CD14-positive monocyte (primary cell): ENCODE measurements at regions not wholly inside any gene's neighbourhood (a gene's known extent, or its start where the extent isn't known, plus 50 kb on each side); places are given as distances from the start of the nearest gene placed in this dataset.

Source experiments
- DNase-seq, 3 donors: peaks; one replicate each; pipeline ENCODE4 v3.0.0-alpha.2; 2011 to 2022
- H2AFZ ChIP-seq: 2 replicates; pipeline ENCODE4 v1.6.0; 2012; ENCODE audit warnings: mild to moderate bottlenecking, low read depth, low read length, inconsistent platforms; ENCODE audit not compliant: insufficient read depth, poor library complexity, severe bottlenecking
- H3K27ac ChIP-seq, 2 donors: 1 replicate in 1 of 2; 2 replicates in 1 of 2; pipeline ENCODE4 v1.5.1; 2012 to 2013; ENCODE audit warnings: low read length in 2 of 2, control low read depth in 1 of 2, inconsistent platforms in 1 of 2, low read depth in 1 of 2, mild to moderate bottlenecking in 1 of 2
- H3K27me3 ChIP-seq, 2 donors: one replicate each; pipeline versions ENCODE4 v1.6.0 to v1.6.1; 2011 to 2013; ENCODE audit warnings: low read length in 2 of 2; ENCODE audit not compliant: control insufficient read depth in 2 of 2, insufficient read depth in 2 of 2
- H3K36me3 ChIP-seq, 2 donors: replicated peaks in 1 of 2; 1 replicate in 1 of 2; 2 replicates in 1 of 2; pipeline versions ENCODE4 v1.5.1 to v1.6.1; 2012 to 2013; ENCODE audit warnings: low read length in 2 of 2, control low read depth in 1 of 2, inconsistent platforms in 1 of 2, mild to moderate bottlenecking in 1 of 2; ENCODE audit not compliant: insufficient read depth in 2 of 2, control insufficient read depth in 1 of 2
- H3K4me1 ChIP-seq, 2 donors: 1 replicate in 1 of 2; 2 replicates in 1 of 2; pipeline versions ENCODE4 v1.5.1 to v1.6.1; 2012 to 2013; ENCODE audit warnings: low read length in 2 of 2, control low read depth in 1 of 2, inconsistent platforms in 1 of 2, mild to moderate bottlenecking in 1 of 2, moderate library complexity in 1 of 2; ENCODE audit not compliant: insufficient read depth in 2 of 2, control insufficient read depth in 1 of 2
- H3K4me2 ChIP-seq: replicated peaks from 2 replicates; pipeline ENCODE3; 2012; ENCODE audit warnings: low read length, moderate library complexity, mild to moderate bottlenecking; ENCODE audit not compliant: poor library complexity, severe bottlenecking; ENCODE audit errors: extremely low read depth
- H3K4me3 ChIP-seq, 3 experiments: fragments of 200-600 bp in 1 of 3; sonication (generic) in 1 of 3; replicated peaks in 1 of 3; 1 replicate in 2 of 3; 2 replicates in 1 of 3; pipeline ENCODE4 v1.5.1; 2011 to 2013; ENCODE audit warnings: low read length in 3 of 3, mild to moderate bottlenecking in 3 of 3, control low read depth in 2 of 3, low read depth in 2 of 3, inconsistent platforms in 1 of 3, moderate library complexity in 1 of 3
- H3K79me2 ChIP-seq: 2 replicates; pipeline ENCODE4 v1.6.0; 2012; ENCODE audit warnings: mild to moderate bottlenecking, control low read depth, inconsistent platforms, low read length, moderate library complexity; ENCODE audit not compliant: insufficient read depth
- H3K9ac ChIP-seq: 2 replicates; pipeline ENCODE4 v1.6.0; 2017; ENCODE audit warnings: low read length, mild to moderate bottlenecking; ENCODE audit not compliant: insufficient read depth, poor library complexity, severe bottlenecking
- H3K9me3 ChIP-seq, 2 donors: replicated peaks in 1 of 2; 1 replicate in 1 of 2; 2 replicates in 1 of 2; pipeline versions ENCODE4 v1.5.1 to v1.6.1; 2012 to 2013; ENCODE audit warnings: low read length in 2 of 2, control low read depth in 1 of 2; ENCODE audit not compliant: control insufficient read depth in 1 of 2, insufficient read depth in 1 of 2
- H4K20me1 ChIP-seq: 2 replicates; pipeline ENCODE4 v1.6.0; 2012; ENCODE audit warnings: mild to moderate bottlenecking, low read length, control low read depth, moderate library complexity; ENCODE audit not compliant: insufficient read depth
- H3K27ac Mint-ChIP-seq, 7 donors: one replicate each; pipeline ENCODE4 v1.8.0; 2020; ENCODE audit warnings: mild to moderate bottlenecking in 7 of 7, mixed read lengths in 7 of 7, moderate library complexity in 6 of 7, inconsistent platforms in 2 of 7
- H3K27me3 Mint-ChIP-seq, 3 donors: one replicate each; pipeline ENCODE4 v1.8.0; 2021 to 2022; ENCODE audit warnings: low read depth in 3 of 3, mild to moderate bottlenecking in 3 of 3, mixed read lengths in 3 of 3, moderate library complexity in 3 of 3, inconsistent platforms in 1 of 3
- H3K36me3 Mint-ChIP-seq, 2 donors: one replicate each; pipeline ENCODE4 v1.8.0; 2020; ENCODE audit warnings: mixed read lengths in 2 of 2, inconsistent platforms in 1 of 2, mild to moderate bottlenecking in 1 of 2
- H3K4me1 Mint-ChIP-seq: one replicate; pipeline ENCODE4 v1.8.0; 2020; ENCODE audit warnings: mild to moderate bottlenecking, mixed read lengths
- H3K4me3 Mint-ChIP-seq, 2 donors: one replicate each; pipeline ENCODE4 v1.8.0; 2020; ENCODE audit warnings: mild to moderate bottlenecking in 2 of 2, mixed read lengths in 2 of 2, moderate library complexity in 1 of 2
- H3K9me3 Mint-ChIP-seq, 7 donors: one replicate each; pipeline ENCODE4 v1.8.0; 2020 to 2022; ENCODE audit warnings: mixed read lengths in 7 of 7, mild to moderate bottlenecking in 6 of 7, moderate library complexity in 6 of 7, inconsistent platforms in 2 of 7
- WGBS: methylation state at CpG from one replicate; pipeline ENCODE4 v1.1.5; 2013; ENCODE audit warnings: missing lambda C conversion rate; ENCODE audit not compliant: insufficient coverage; 5-methylcytosine and 5-hydroxymethylcytosine counted together
- intact Hi-C, 2 donors: fragments of 100-400 bp; cut with micrococcal nuclease; formaldehyde crosslinking; loops; one replicate each; pipeline versions ENCODE4 v1.15.0 to v1.15.1; 2023
- TF ChIP-seq, protein P1 (sequence below): fragments of 200-600 bp; IDR thresholded peaks from one replicate; pipeline ENCODE4 v1.8.0; 2022; ENCODE audit warnings: antibody characterized with exemption, mild to moderate bottlenecking

DNA sequence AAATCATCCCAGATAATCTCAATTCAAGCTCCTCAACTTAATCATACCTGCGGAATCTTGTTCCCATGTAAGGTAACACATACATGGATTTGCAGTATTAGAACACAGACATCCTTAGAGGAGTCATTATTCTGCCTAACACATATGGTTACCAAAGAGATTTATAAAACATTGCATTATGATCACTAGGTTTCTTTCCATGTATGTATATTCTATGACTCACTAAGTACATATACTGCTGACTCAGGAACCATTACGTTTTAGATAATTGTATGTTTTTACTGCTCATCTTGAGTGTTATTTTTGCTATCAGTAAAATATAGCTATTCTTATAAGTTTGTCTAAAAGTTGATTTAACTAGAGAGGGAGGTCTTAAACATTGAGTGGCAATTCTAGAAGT lies 182.9 kb downstream of the SLITRK6 start:
- Histone ChIP-seq H3K4me1 (no peaks in the 10 kb centered on the region), H4K20me1 (no peaks in the 10 kb centered on the region), H3K27ac (no peak overlapping the region), H3K9ac (no peak overlapping the region), H2AFZ (no peak overlapping the region), H3K4me2 (no peak overlapping the region), H3K36me3 (no peaks in the 10 kb centered on the region), H3K9me3 (peaks cover 0 to 3% of the 10 kb centered on the region in 2 donors), H3K4me3 (no peak overlapping the region), H3K79me2 (no peaks in the 10 kb centered on the region), H3K27me3 (no peaks in the 10 kb centered on the region)
- Mint-ChIP-seq H3K27me3 (no peaks in the 10 kb centered on the region), H3K4me1 (no peaks in the 10 kb centered on the region), H3K9me3 (peaks cover 0 to 2% (median 0%) of the 10 kb centered on the region in 7 donors), H3K4me3 (no peak overlapping the region), H3K36me3 (no peaks in the 10 kb centered on the region), H3K27ac (no peak overlapping the region)
- intact Hi-C loops = no loop called here
- no peak for DNase-seq
- TF ChIP-seq, protein P1, sequence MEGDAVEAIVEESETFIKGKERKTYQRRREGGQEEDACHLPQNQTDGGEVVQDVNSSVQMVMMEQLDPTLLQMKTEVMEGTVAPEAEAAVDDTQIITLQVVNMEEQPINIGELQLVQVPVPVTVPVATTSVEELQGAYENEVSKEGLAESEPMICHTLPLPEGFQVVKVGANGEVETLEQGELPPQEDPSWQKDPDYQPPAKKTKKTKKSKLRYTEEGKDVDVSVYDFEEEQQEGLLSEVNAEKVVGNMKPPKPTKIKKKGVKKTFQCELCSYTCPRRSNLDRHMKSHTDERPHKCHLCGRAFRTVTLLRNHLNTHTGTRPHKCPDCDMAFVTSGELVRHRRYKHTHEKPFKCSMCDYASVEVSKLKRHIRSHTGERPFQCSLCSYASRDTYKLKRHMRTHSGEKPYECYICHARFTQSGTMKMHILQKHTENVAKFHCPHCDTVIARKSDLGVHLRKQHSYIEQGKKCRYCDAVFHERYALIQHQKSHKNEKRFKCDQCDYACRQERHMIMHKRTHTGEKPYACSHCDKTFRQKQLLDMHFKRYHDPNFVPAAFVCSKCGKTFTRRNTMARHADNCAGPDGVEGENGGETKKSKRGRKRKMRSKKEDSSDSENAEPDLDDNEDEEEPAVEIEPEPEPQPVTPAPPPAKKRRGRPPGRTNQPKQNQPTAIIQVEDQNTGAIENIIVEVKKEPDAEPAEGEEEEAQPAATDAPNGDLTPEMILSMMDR = no peak
- WGBS = no CpG with 5 or more reads among the region's 2 CpGs

DNA sequence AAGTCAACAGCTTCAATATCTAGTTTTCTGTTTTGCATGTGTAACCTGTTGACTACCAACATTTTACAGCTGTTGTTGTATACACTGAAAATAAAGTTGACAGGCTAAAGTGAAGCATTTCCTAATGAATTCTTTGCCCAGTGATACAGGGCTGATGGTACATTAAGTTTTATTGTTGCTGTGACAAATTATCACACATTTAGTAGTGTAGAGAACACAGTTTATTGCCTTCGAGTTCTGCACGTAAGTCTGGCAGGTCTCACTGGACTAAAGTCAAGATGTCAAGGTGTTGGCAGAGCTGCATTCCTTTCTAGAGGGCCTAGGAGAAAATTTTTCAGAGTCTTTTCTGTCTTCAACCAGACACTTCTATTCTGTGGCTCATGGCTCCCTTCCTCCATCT lies 184.2 kb downstream of the SLITRK6 start:
- Histone ChIP-seq H3K4me3 (no peak overlapping the region), H3K79me2 (no peaks in the 10 kb centered on the region), H3K9me3 (peaks cover 0 to 3% of the 10 kb centered on the region in 2 donors), H3K9ac (no peak overlapping the region), H3K4me1 (no peaks in the 10 kb centered on the region), H3K36me3 (no peaks in the 10 kb centered on the region), H3K27ac (no peak overlapping the region), H4K20me1 (no peaks in the 10 kb centered on the region), H2AFZ (no peak overlapping the region), H3K27me3 (no peaks in the 10 kb centered on the region), H3K4me2 (no peak overlapping the region)
- Mint-ChIP-seq H3K9me3 (peaks cover 0 to 2% (median 0%) of the 10 kb centered on the region in 7 donors), H3K4me3 (no peak overlapping the region), H3K36me3 (no peaks in the 10 kb centered on the region), H3K27ac (no peak overlapping the region), H3K27me3 (no peaks in the 10 kb centered on the region), H3K4me1 (no peaks in the 10 kb centered on the region)
- TF ChIP-seq, protein P1 = no peak
- intact Hi-C loops = no loop called here
- DNase-seq = no peak
- WGBS = no CpG with 5 or more reads among the region's 2 CpGs
